Spleen (tissue), 11 donors: ENCODE measurements at regions not wholly inside any gene's neighbourhood (a gene's known extent, or its start where the extent isn't known, plus 50 kb on each side); places are given as distances from the start of the nearest gene placed in this dataset.
A peak's percentile ranks its signal among the peaks of the same experiment; 100 is the strongest.

Source experiments
- DNase-seq: peaks from one replicate; pipeline ENCODE4 v3.0.0-alpha.2; 2020
- H3K27ac ChIP-seq, 8 donors: fragments of 200-600 bp; sonication (generic) in 7 of 8; 1 replicate in 4 of 8; 2 replicates in 4 of 8; pipeline versions ENCODE4 v1.5.0 to v1.8.0; 2016 to 2021; ENCODE audit warnings: inconsistent platforms in 4 of 8, mild to moderate bottlenecking in 4 of 8, moderate library complexity in 1 of 8
- H3K27me3 ChIP-seq, 7 donors: fragments of 200-600 bp; sonication (generic) in 6 of 7; replicated peaks in 1 of 7; 1 replicate in 4 of 7; 2 replicates in 3 of 7; pipeline versions ENCODE4 v1.5.0 to v1.8.0; 2016 to 2021; ENCODE audit warnings: inconsistent platforms in 3 of 7, mild to moderate bottlenecking in 1 of 7
- H3K36me3 ChIP-seq, 6 donors: fragments of 200-600 bp; sonication (generic) in 5 of 6; 1 replicate in 4 of 6; 2 replicates in 2 of 6; pipeline versions ENCODE4 v1.5.0 to v1.8.0; 2016 to 2021; ENCODE audit warnings: inconsistent platforms in 2 of 6
- H3K4me1 ChIP-seq, 6 donors: fragments of 200-600 bp; sonication (generic) in 5 of 6; 1 replicate in 3 of 6; 2 replicates in 3 of 6; pipeline versions ENCODE4 v1.5.0 to v1.8.0; 2016 to 2021; ENCODE audit warnings: inconsistent platforms in 3 of 6
- H3K4me3 ChIP-seq, 8 donors: fragments of 200-600 bp; sonication (generic) in 7 of 8; 1 replicate in 4 of 8; 2 replicates in 4 of 8; pipeline versions ENCODE4 v1.5.0 to v1.8.0; 2016 to 2021; ENCODE audit warnings: inconsistent platforms in 4 of 8, mild to moderate bottlenecking in 4 of 8, moderate library complexity in 2 of 8
- H3K9me3 ChIP-seq, 8 donors: fragments of 200-600 bp; sonication (generic) in 7 of 8; 1 replicate in 4 of 8; 2 replicates in 4 of 8; pipeline versions ENCODE4 v1.5.0 to v1.8.0; 2016 to 2021; ENCODE audit warnings: inconsistent platforms in 4 of 8
- POLR2A ChIP-seq, 3 donors: fragments of 450-650 bp; IDR thresholded peaks; one replicate each; pipeline ENCODE4 v1.5.1; 2017; ENCODE audit warnings: antibody characterized with exemption in 3 of 3, mild to moderate bottlenecking in 1 of 3
- POLR2AphosphoS5 ChIP-seq, 3 donors: sonication (generic); formaldehyde crosslinking; IDR thresholded peaks; one replicate each; pipeline ENCODE4 v1.5.1; 2017; ENCODE audit warnings: antibody characterized with exemption in 3 of 3
- WGBS, 5 donors: extraction: QIAGEN DNeasy Blood & Tissue Kit in 3 of 5; methylation state at CpG; one replicate each; pipeline versions ENCODE4 v1.1.5 to v1.1.7; 2013 to 2018; 5-methylcytosine and 5-hydroxymethylcytosine counted together
- intact Hi-C: fragments of 100-400 bp; cut with DNase I; formaldehyde crosslinking; loops from one replicate; pipeline ENCODE4 v1.15.0; 2023; ENCODE audit warnings: low total_unique reads
- TF ChIP-seq, protein P1 (sequence below), 11 experiments: fragments of 200-600 bp in 7 of 11; fragments of 450-650 bp in 4 of 11; sonication (generic) in 4 of 11; IDR thresholded peaks in 8 of 11; conservative IDR thresholded peaks in 3 of 11; 1 replicate in 7 of 11; 2 replicates in 4 of 11; pipeline versions ENCODE4 v1.4.0 to v1.8.0; 2016 to 2021; ENCODE audit warnings: antibody characterized with exemption in 11 of 11, inconsistent platforms in 4 of 11, mild to moderate bottlenecking in 1 of 11
- donor health status: healthy with polysubstance abuse.
- donor health status: DM: no; HTN: no; CAD: no; lungs with moderate emphysema.
- donor health status: DM: no; HTN: no; CAD: no.
- donor health status: Bipolar disorder and iron deficiency.
- donor health status: healthy.
- donor health status: DM: no; HTN: no; CAD: no.
- donor health status: DM: yes; HTN: yes; CAD: no.

DNA sequence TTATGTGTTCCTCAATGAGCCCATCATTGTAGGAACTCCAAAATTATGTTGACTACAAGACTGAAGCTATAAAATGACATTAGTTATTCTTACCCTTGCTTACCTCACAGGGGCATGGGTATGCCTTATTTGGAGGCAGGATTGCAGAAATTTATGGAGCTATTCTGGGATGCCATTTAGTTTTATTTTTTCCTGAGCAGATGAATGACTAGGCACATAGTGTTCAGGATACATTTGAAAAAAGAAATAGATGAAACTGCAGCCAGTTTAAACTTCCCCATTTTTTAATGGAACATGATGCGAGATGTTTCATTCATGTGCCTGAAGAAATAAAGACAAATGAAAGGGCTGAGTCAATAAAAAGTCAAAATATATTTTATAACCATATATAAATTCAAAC lies 399.2 kb upstream of the JAG1 start:
- Histone ChIP-seq H3K27me3 (no peaks in the 10 kb centered on the region), H3K27ac (no peak overlapping the region), H3K4me3 (no peak overlapping the region), H3K36me3 (no peaks in the 10 kb centered on the region), H3K9me3 (peaks cover 0 to 17% (median 10%) of the 10 kb centered on the region in 8 donors), H3K4me1 (no peaks in the 10 kb centered on the region)
- intact Hi-C loops = no loop called here
- TF ChIP-seq POLR2AphosphoS5 (IDR thresholded peaks at IDR 0.05) = no peak
- TF ChIP-seq, protein P1, sequence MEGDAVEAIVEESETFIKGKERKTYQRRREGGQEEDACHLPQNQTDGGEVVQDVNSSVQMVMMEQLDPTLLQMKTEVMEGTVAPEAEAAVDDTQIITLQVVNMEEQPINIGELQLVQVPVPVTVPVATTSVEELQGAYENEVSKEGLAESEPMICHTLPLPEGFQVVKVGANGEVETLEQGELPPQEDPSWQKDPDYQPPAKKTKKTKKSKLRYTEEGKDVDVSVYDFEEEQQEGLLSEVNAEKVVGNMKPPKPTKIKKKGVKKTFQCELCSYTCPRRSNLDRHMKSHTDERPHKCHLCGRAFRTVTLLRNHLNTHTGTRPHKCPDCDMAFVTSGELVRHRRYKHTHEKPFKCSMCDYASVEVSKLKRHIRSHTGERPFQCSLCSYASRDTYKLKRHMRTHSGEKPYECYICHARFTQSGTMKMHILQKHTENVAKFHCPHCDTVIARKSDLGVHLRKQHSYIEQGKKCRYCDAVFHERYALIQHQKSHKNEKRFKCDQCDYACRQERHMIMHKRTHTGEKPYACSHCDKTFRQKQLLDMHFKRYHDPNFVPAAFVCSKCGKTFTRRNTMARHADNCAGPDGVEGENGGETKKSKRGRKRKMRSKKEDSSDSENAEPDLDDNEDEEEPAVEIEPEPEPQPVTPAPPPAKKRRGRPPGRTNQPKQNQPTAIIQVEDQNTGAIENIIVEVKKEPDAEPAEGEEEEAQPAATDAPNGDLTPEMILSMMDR (IDR thresholded peaks at IDR 0.05 in 8 of 11, conservative IDR thresholded peaks at IDR 0.05 in 3 of 11) = no peak
- no peak for TF ChIP-seq POLR2A (IDR thresholded peaks at IDR 0.05)
- WGBS, 5 donors = 46 to 73% (median 58%) methylated on average over 1 of the region's 1 CpG
- DNase-seq = no peak

GRCh38 chr20:11076434-11077105 lies 402.8 kb upstream of the JAG1 start:
- DNase-seq = no peak
- H3K27me3 ChIP-seq = no peaks in the 10 kb centered on the region
- WGBS, 5 donors = 77 to 84% (median 80%) methylated on average over 10 of the region's 10 CpGs

DNA sequence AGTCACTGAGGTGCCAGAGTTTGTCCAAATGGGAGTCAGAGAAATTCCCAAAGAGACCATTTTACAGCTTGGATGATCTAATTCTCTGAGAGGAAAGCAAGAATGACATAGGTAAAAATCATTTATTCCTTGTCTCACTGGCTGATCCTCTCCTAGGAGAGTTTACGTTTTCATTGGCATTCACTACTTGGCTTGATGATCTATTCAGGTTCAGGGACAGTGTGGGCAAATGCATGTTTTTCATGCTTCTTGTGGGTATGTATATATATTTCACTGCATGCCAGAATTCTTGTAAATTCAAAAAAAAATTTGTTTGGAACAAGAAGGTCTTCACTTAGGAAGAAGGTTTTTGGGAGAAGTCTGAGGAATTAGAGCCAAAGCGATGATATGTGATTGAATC lies 403.4 kb upstream of the JAG1 start:
- Histone ChIP-seq H3K36me3 (no peaks in the 10 kb centered on the region), H3K4me1 (peaks cover 0 to 6% (median 0%) of the 10 kb centered on the region in 6 donors), H3K27me3 (no peaks in the 10 kb centered on the region), H3K4me3 (no peak overlapping the region), H3K27ac (no peak overlapping the region), H3K9me3 (peaks cover 0 to 5% (median under 1%) of the 10 kb centered on the region in 8 donors)
- TF ChIP-seq, protein P1 (IDR thresholded peaks at IDR 0.05 in 8 of 11, conservative IDR thresholded peaks at IDR 0.05 in 3 of 11) = no peak
- no peak for TF ChIP-seq POLR2A (IDR thresholded peaks at IDR 0.05)
- no peak for TF ChIP-seq POLR2AphosphoS5 (IDR thresholded peaks at IDR 0.05)
- intact Hi-C loops = no loop called here
- WGBS, 5 donors = 87 to 95% (median 90%) methylated on average over 2 of the region's 2 CpGs
- DNase-seq = no peak

More at GRCh38 chr20:11076434-11077105, 402.8 kb upstream of the JAG1 start:
- H3K36me3 ChIP-seq = no peaks in the 10 kb centered on the region
- H3K4me1 ChIP-seq = peaks cover 0 to 6% (median 0%) of the 10 kb centered on the region in 6 donors
- H3K9me3 ChIP-seq = peaks cover 0 to 11% (median 5%) of the 10 kb centered on the region in 8 donors
- TF ChIP-seq POLR2A (IDR thresholded peaks at IDR 0.05) (no peak), POLR2AphosphoS5 (IDR thresholded peaks at IDR 0.05) (no peak)
- TF ChIP-seq, protein P1 (IDR thresholded peaks at IDR 0.05 in 8 of 11, conservative IDR thresholded peaks at IDR 0.05 in 3 of 11) = no peak
- no peak overlapping the region for H3K27ac ChIP-seq
- intact Hi-C loops = no loop called here
- H3K4me3 ChIP-seq = no peak overlapping the region

- H3K27ac ChIP-seq = peak overlapping the region in 5 of 8 donors; percentile 14 to 47 (median 36)
- no peaks in the 10 kb centered on the region for H3K9me3 ChIP-seq
- no peak overlapping the region for H3K4me3 ChIP-seq
- no peaks in the 10 kb centered on the region for H3K36me3 ChIP-seq
- peaks cover 0 to 6% (median 0%) of the 10 kb centered on the region in 6 donors for H3K4me1 ChIP-seq
- no peak for DNase-seq
- WGBS, 5 donors = 83 to 91% (median 87%) methylated on average over 3 of the region's 3 CpGs
- H3K27me3 ChIP-seq = no peaks in the 10 kb centered on the region
- intact Hi-C loops = no loop called here
- TF ChIP-seq POLR2A (IDR thresholded peaks at IDR 0.05) (no peak), POLR2AphosphoS5 (IDR thresholded peaks at IDR 0.05) (no peak)
- TF ChIP-seq, protein P1 (IDR thresholded peaks at IDR 0.05 in 8 of 11, conservative IDR thresholded peaks at IDR 0.05 in 3 of 11) = no peak
Measured at GRCh38 chr20:11080010-11080409, 406.2 kb upstream of the JAG1 start.
